Fibroblast of lung (primary cell): ENCODE measurements at regions not wholly inside any gene's neighbourhood (a gene's known extent, or its start where the extent isn't known, plus 50 kb on each side); places are given as distances from the start of the nearest gene placed in this dataset.

Source experiments
- DNase-seq, 2 donors: peaks; one replicate each; pipeline versions ENCODE4 v3.0.0 to v3.0.0-alpha.2; 2010; ENCODE audit warnings: low read depth in 2 of 2
- H2AFZ ChIP-seq: 2 replicates; pipeline ENCODE4 v1.5.1; 2012; ENCODE audit warnings: low read length, control low read depth, inconsistent platforms
- H3K27ac ChIP-seq: 2 replicates; pipeline ENCODE4 v1.5.1; 2011; ENCODE audit warnings: low read length, control low read depth; ENCODE audit not compliant: insufficient read depth
- H3K27me3 ChIP-seq: 2 replicates; pipeline ENCODE4 v1.5.1; 2011; ENCODE audit warnings: mild to moderate bottlenecking, low read length; ENCODE audit not compliant: control insufficient read depth, insufficient read depth
- H3K36me3 ChIP-seq: 2 replicates; pipeline ENCODE4 v1.5.1; 2011; ENCODE audit warnings: low read length; ENCODE audit not compliant: control insufficient read depth, insufficient read depth
- H3K4me1 ChIP-seq: 2 replicates; pipeline ENCODE4 v1.5.1; 2011; ENCODE audit warnings: low read length; ENCODE audit not compliant: control insufficient read depth, insufficient read depth; ENCODE audit errors: extremely low read depth
- H3K4me2 ChIP-seq: 2 replicates; pipeline ENCODE4 v1.5.1; 2011; ENCODE audit warnings: low read length, control low read depth; ENCODE audit not compliant: insufficient read depth; ENCODE audit errors: extremely low read depth
- H3K4me3 ChIP-seq, 4 experiments: fragments of 200-600 bp in 1 of 4; sonication (generic) in 1 of 4; replicated peaks in 1 of 4; 2 replicates each; pipeline ENCODE4 v1.5.1; 2011 to 2016; ENCODE audit warnings: low read length in 4 of 4, low read depth in 3 of 4, mild to moderate bottlenecking in 3 of 4, control low read depth in 2 of 4, inconsistent platforms in 1 of 4, mixed read lengths in 1 of 4; ENCODE audit not compliant: insufficient read depth in 1 of 4; ENCODE audit errors: control extremely low read depth in 1 of 4
- H3K79me2 ChIP-seq: 2 replicates; pipeline ENCODE4 v1.5.1; 2012; ENCODE audit warnings: mild to moderate bottlenecking, low read length, inconsistent platforms; ENCODE audit not compliant: control insufficient read depth, insufficient read depth
- H3K9ac ChIP-seq: 2 replicates; pipeline ENCODE4 v1.5.1; 2011; ENCODE audit warnings: mild to moderate bottlenecking, low read length, control low read depth; ENCODE audit not compliant: insufficient read depth
- H3K9me3 ChIP-seq: 2 replicates; pipeline ENCODE4 v1.5.1; 2012; ENCODE audit warnings: low read depth, low read length; ENCODE audit not compliant: control insufficient read depth, insufficient read depth
- H4K20me1 ChIP-seq: 2 replicates; pipeline ENCODE4 v1.5.1; 2011; ENCODE audit warnings: low read length; ENCODE audit not compliant: control insufficient read depth, insufficient read depth; ENCODE audit errors: extremely low read depth
- CTCF ChIP-seq, 2 donors: IDR thresholded peaks in 1 of 2; conservative IDR thresholded peaks in 1 of 2; 1 replicate in 1 of 2; 2 replicates in 1 of 2; pipeline ENCODE4 v1.5.1; 2011 to 2012; ENCODE audit warnings: low read length in 2 of 2, control low read depth in 1 of 2, inconsistent platforms in 1 of 2, low read depth in 1 of 2, mild to moderate bottlenecking in 1 of 2
- EZH2 ChIP-seq: IDR thresholded peaks from 2 replicates; pipeline ENCODE4 v1.5.1; 2012; ENCODE audit warnings: low read length, control low read depth, mild to moderate bottlenecking; ENCODE audit errors: missing control alignments

- TF ChIP-seq CTCF (conservative IDR thresholded peaks at IDR 0.05 in 1 of 2, IDR thresholded peaks at IDR 0.05 in 1 of 2; ENCODE audit: low read depth in 1 of 2, low read length in 2 of 2) (no peak), EZH2 (no peak)
- no peaks in the 10 kb centered on the region for H3K4me1 ChIP-seq
- no peaks in the 10 kb centered on the region for H4K20me1 ChIP-seq
- H3K9ac ChIP-seq: no peak overlapping the region
- no peak for DNase-seq
- no peaks in the 10 kb centered on the region for H3K9me3 ChIP-seq
- H2AFZ ChIP-seq: no peak overlapping the region
- no peaks in the 10 kb centered on the region for H3K36me3 ChIP-seq
- H3K27ac ChIP-seq: no peak overlapping the region
- no peaks in the 10 kb centered on the region for H3K79me2 ChIP-seq
- no peak overlapping the region for H3K4me2 ChIP-seq
- H3K4me3 ChIP-seq: no peak overlapping the region
- no peaks in the 10 kb centered on the region for H3K27me3 ChIP-seq
Measured at GRCh38 chr12:41681898-41682297, 462.8 kb downstream of the GXYLT1 start.

- H3K27ac ChIP-seq: no peak overlapping the region
- H4K20me1 ChIP-seq: no peaks in the 10 kb centered on the region
- H3K36me3 ChIP-seq: no peaks in the 10 kb centered on the region
- H3K79me2 ChIP-seq: no peaks in the 10 kb centered on the region
- no peak overlapping the region for H3K4me3 ChIP-seq
- H2AFZ ChIP-seq: no peak overlapping the region
- H3K4me1 ChIP-seq: no peaks in the 10 kb centered on the region
- H3K4me2 ChIP-seq: no peak overlapping the region
- H3K9ac ChIP-seq: no peak overlapping the region
- no peaks in the 10 kb centered on the region for H3K9me3 ChIP-seq
- DNase-seq: no peak
- no peak for TF ChIP-seq EZH2
- no peak for TF ChIP-seq CTCF (conservative IDR thresholded peaks at IDR 0.05 in 1 of 2, IDR thresholded peaks at IDR 0.05 in 1 of 2; ENCODE audit: low read depth in 1 of 2, low read length in 2 of 2)
- no peaks in the 10 kb centered on the region for H3K27me3 ChIP-seq
Measured at GRCh38 chr12:41680155-41680554, 464.5 kb downstream of the GXYLT1 start.

GRCh38 chr12:41663598-41664265 lies 475.6 kb downstream of the PDZRN4 start:
- Histone ChIP-seq H3K9me3 (no peaks in the 10 kb centered on the region), H3K79me2 (no peaks in the 10 kb centered on the region), H3K27me3 (no peaks in the 10 kb centered on the region), H3K4me1 (no peaks in the 10 kb centered on the region), H3K4me3 (no peak overlapping the region), H3K9ac (no peak overlapping the region), H2AFZ (no peak overlapping the region), H4K20me1 (no peaks in the 10 kb centered on the region), H3K4me2 (no peak overlapping the region), H3K36me3 (no peaks in the 10 kb centered on the region), H3K27ac (no peak overlapping the region)
- TF ChIP-seq EZH2 (no peak), CTCF (conservative IDR thresholded peaks at IDR 0.05 in 1 of 2, IDR thresholded peaks at IDR 0.05 in 1 of 2; ENCODE audit: low read depth in 1 of 2, low read length in 2 of 2) (peak; percentile 27 to 35)
- peak; percentile 1 to 38 for DNase-seq
